HepG2 (cell line): ENCODE measurements at regions not wholly inside any gene's neighbourhood (a gene's known extent, or its start where the extent isn't known, plus 50 kb on each side); places are given as distances from the start of the nearest gene placed in this dataset.

Experiments
- ATAC-seq: fragments of 200-7000 bp; cut with Tn5 transposase; 3 replicates; pipeline ENCODE4 v1.9.1; 2020; ENCODE audit warnings: mild to moderate bottlenecking, moderate library complexity
- BruUV-seq: library from RNA; stranded (reverse); fragments of 400-500 nt; replicated peaks from 2 replicates; lab custom pipeline; 2021; lab: Mats Ljungman, UMichigan
- CTCF ChIA-PET: fragments of 300-600 bp; formaldehyde crosslinking; extraction: SDS; loops from one replicate; lab custom pipeline; 2021; ENCODE audit warnings: low total read pairs, inconsistent platforms, low intra/inter-chr PET ratio; lab: Yijun Ruan, JAX
- POLR2A ChIA-PET: fragments of 350-600 bp; sonication (Branson Sonifier 250); formaldehyde crosslinking; loops from one replicate; lab custom pipeline; 2020; ENCODE audit warnings: antibody characterized with exemption, inconsistent platforms; lab: Yijun Ruan, JAX
- DNase-seq: peaks from one replicate; pipeline ENCODE4 v3.0.0-alpha.2; 2015; ENCODE audit warnings: low spot score
- FAIRE-seq: peaks from 3 replicates; lab custom pipeline; 2011; peaks lifted over from hg19 to GRCh38; lab: Jason Lieb, UNC
- H2AFZ ChIP-seq: one replicate; pipeline ENCODE4 v1.6.1; 2011; ENCODE audit warnings: low read length, inconsistent platforms
- H3K27ac ChIP-seq: fragments of 300-600 bp; 3 replicates; pipeline ENCODE4 v1.8.0; 2011; ENCODE audit warnings: mixed run types, mild to moderate bottlenecking, mixed read lengths, low read length, inconsistent platforms; ENCODE audit not compliant: insufficient read depth; ENCODE audit errors: extremely low read length
- H3K27me3 ChIP-seq, 2 experiments: fragments of 200-600 bp in 1 of 2; 2 replicates in 1 of 2; 3 replicates in 1 of 2; pipeline versions ENCODE4 v1.6.0 to v1.8.0; 2011; ENCODE audit warnings: low read length in 2 of 2, mild to moderate bottlenecking in 2 of 2, moderate library complexity in 2 of 2, inconsistent platforms in 1 of 2; ENCODE audit not compliant: insufficient read depth in 2 of 2, control insufficient read depth in 1 of 2
- H3K36me3 ChIP-seq, 2 experiments: fragments of 200-600 bp in 1 of 2; replicated peaks in 1 of 2; 2 replicates in 1 of 2; 3 replicates in 1 of 2; pipeline versions ENCODE4 v1.5.1 to v1.8.0; 2011; ENCODE audit warnings: low read length in 2 of 2, inconsistent platforms in 1 of 2; ENCODE audit not compliant: insufficient read depth in 2 of 2, control insufficient read depth in 1 of 2
- H3K4me1 ChIP-seq: 2 replicates; pipeline ENCODE4 v1.5.1; 2012; ENCODE audit warnings: low read length, inconsistent platforms; ENCODE audit not compliant: insufficient read depth
- H3K4me2 ChIP-seq: 2 replicates; pipeline ENCODE4 v1.6.0; 2011; ENCODE audit warnings: low read depth, low read length, inconsistent platforms
- H3K4me3 ChIP-seq, 3 experiments: fragments of 200-600 bp in 1 of 3; sonication (generic), shearing (Covaris generic) in 1 of 3; replicated peaks in 1 of 3; 2 replicates each; pipeline ENCODE4 v1.5.1; 2011 to 2016; ENCODE audit warnings: low read length in 3 of 3, inconsistent platforms in 2 of 3, low read depth in 2 of 3, mild to moderate bottlenecking in 2 of 3, control low read depth in 1 of 3, mixed read lengths in 1 of 3; ENCODE audit not compliant: insufficient read depth in 1 of 3
- H3K79me2 ChIP-seq: one replicate; pipeline ENCODE4 v1.6.1; 2011; ENCODE audit warnings: low read length, inconsistent platforms; ENCODE audit not compliant: insufficient read depth
- H3K9ac ChIP-seq: 2 replicates; pipeline ENCODE4 v1.6.0; 2011; ENCODE audit warnings: mild to moderate bottlenecking, low read depth, low read length, inconsistent platforms; ENCODE audit not compliant: insufficient read depth
- H3K9me3 ChIP-seq: 2 replicates; pipeline ENCODE4 v1.5.1; 2012; ENCODE audit warnings: mild to moderate bottlenecking, low read length
- H4K20me1 ChIP-seq: 2 replicates; pipeline ENCODE4 v1.6.0; 2011; ENCODE audit warnings: inconsistent platforms, mild to moderate bottlenecking, low read length, moderate library complexity; ENCODE audit not compliant: insufficient read depth
- CEBPG ChIP-seq: IDR thresholded peaks from 2 replicates; pipeline ENCODE4 v1.6.1; 2016
- FOXC1 ChIP-seq: sonication (generic); formaldehyde crosslinking; IDR thresholded peaks from 2 replicates; pipeline ENCODE4 v1.8.0; 2022; ENCODE audit warnings: mild to moderate bottlenecking, missing genetic modification reagents, borderline replicate concordance
- KLF12 ChIP-seq: sonication (generic); formaldehyde crosslinking; IDR thresholded peaks from 2 replicates; pipeline ENCODE4 v1.4.0; 2020; ENCODE audit warnings: missing genetic modification reagents, borderline replicate concordance
- TMF1 ChIP-seq: sonication (generic); formaldehyde crosslinking; IDR thresholded peaks from 2 replicates; pipeline ENCODE4 v1.8.1; 2022; ENCODE audit warnings: low read depth, missing genetic modification reagents
- ZBTB39 ChIP-seq: sonication (generic); formaldehyde crosslinking; IDR thresholded peaks from 2 replicates; pipeline ENCODE4 v1.5.0; 2020; ENCODE audit warnings: missing genetic modification reagents
- ZBTB40 ChIP-seq, 2 experiments: fragments of 450-650 bp in 1 of 2; sonication (generic) in 1 of 2; formaldehyde crosslinking in 1 of 2; IDR thresholded peaks; 2 replicates each; pipeline versions ENCODE4 v1.6.1 to v1.8.0; 2016 to 2022; ENCODE audit warnings: antibody characterized with exemption in 1 of 2, mild to moderate bottlenecking in 1 of 2, missing genetic modification reagents in 1 of 2
- ZBTB8A ChIP-seq: sonication (generic); formaldehyde crosslinking; IDR thresholded peaks from 2 replicates; pipeline ENCODE4 v1.4.0; 2020; ENCODE audit warnings: mild to moderate bottlenecking, low read depth, missing genetic modification reagents, borderline replicate concordance
- ZFP91 ChIP-seq: sonication (generic); formaldehyde crosslinking; IDR thresholded peaks from 2 replicates; pipeline ENCODE4 v1.9.0; 2022; ENCODE audit warnings: missing genetic modification reagents, mild to moderate bottlenecking, borderline replicate concordance
- ZNF430 ChIP-seq: sonication (generic); formaldehyde crosslinking; IDR thresholded peaks from 2 replicates; pipeline ENCODE4 v1.9.0; 2021; ENCODE audit warnings: mild to moderate bottlenecking, missing genetic modification reagents
- ZNF501 ChIP-seq: sonication (generic); formaldehyde crosslinking; IDR thresholded peaks from 2 replicates; pipeline ENCODE4 v1.5.1; 2020; ENCODE audit warnings: mild to moderate bottlenecking, moderate library complexity, missing genetic modification reagents
- WGBS: methylation state at CpG from one replicate; pipeline ENCODE4 v1.1.6; 2017; ENCODE audit warnings: low lambda C conversion rate; 5-methylcytosine and 5-hydroxymethylcytosine counted together
- in situ Hi-C: cut with HindIII; loops from 2 replicates; pipeline ENCODE4 v1.10.0; 2017; ENCODE audit warnings: low pct_unique_long_range_greater_than_20kb; ENCODE audit not compliant: extremely low pct_ligation_motif_present
- intact Hi-C: fragments of 100-400 bp; cut with micrococcal nuclease; formaldehyde crosslinking; loops from one replicate; pipeline ENCODE4 v1.10.0; 2022; ENCODE audit not compliant: unreplicated experiment

GRCh38 chrX:124791492-124792095, 445.2 kb downstream of the SH2D1A start:
- H3K79me2 ChIP-seq = no peaks in the 10 kb centered on the region
- no TSS peak for BruUV-seq
- ATAC-seq (no peak), FAIRE-seq (no peak), DNase-seq (no peak)
- intact Hi-C loops (no loop called here), in situ Hi-C loops (no loop called here)
- no peak overlapping the region for H3K9ac ChIP-seq
- no peaks in the 10 kb centered on the region for H4K20me1 ChIP-seq
- H3K36me3 ChIP-seq = no peaks in the 10 kb centered on the region
- H3K27me3 ChIP-seq = no peaks in the 10 kb centered on the region
- H3K4me3 ChIP-seq = no peak overlapping the region
- H3K4me1 ChIP-seq = no peaks in the 10 kb centered on the region
- no peaks in the 10 kb centered on the region for H3K9me3 ChIP-seq
- 12% methylated on average over 3 of the region's 4 CpGs for WGBS
- POLR2A ChIA-PET = no interaction called here
- CTCF ChIA-PET = no interaction called here
- no peak overlapping the region for H2AFZ ChIP-seq
- H3K27ac ChIP-seq = no peak overlapping the region
- H3K4me2 ChIP-seq = no peak overlapping the region
- no peak for TF ChIP-seq ZBTB39 (CRISPR knock-in tag)
- no peak for TF ChIP-seq CEBPG (CRISPR knock-in tag)
- no peak for TF ChIP-seq ZBTB40 (IDR thresholded peaks at IDR 0.05)
- TF ChIP-seq ZBTB40 (CRISPR knock-in tag; IDR thresholded peaks at IDR 0.05) = no peak
- TF ChIP-seq KLF12 (CRISPR knock-in tag) = no peak
- TF ChIP-seq TMF1 (CRISPR knock-in tag) = no peak
- TF ChIP-seq FOXC1 = no peak
- no peak for TF ChIP-seq ZBTB8A (CRISPR knock-in tag)
- no peak for TF ChIP-seq ZNF430 (CRISPR knock-in tag)
- no peak for TF ChIP-seq ZNF501 (CRISPR knock-in tag)
- TF ChIP-seq ZFP91 = no peak
